OCI-LY1 (cell line): ENCODE measurements at regions not wholly inside any gene's neighbourhood (a gene's known extent, or its start where the extent isn't known, plus 50 kb on each side); places are given as distances from the start of the nearest gene placed in this dataset.

Source experiments
- H2AFZ ChIP-seq: fragments of 200-600 bp; sonication (generic), shearing (Covaris generic); 2 replicates; pipeline ENCODE4 v1.6.0; 2014; ENCODE audit warnings: antibody characterized with exemption, mild to moderate bottlenecking, low read length
- H3F3A ChIP-seq: fragments of 200-600 bp; sonication (generic), shearing (Covaris generic); 2 replicates; pipeline ENCODE4 v1.6.0; 2014; ENCODE audit warnings: mild to moderate bottlenecking, antibody characterized with exemption, low read length, moderate library complexity; ENCODE audit not compliant: insufficient read depth
- H3K27ac ChIP-seq: fragments of 200-600 bp; sonication (generic); 2 replicates; pipeline ENCODE4 v1.5.1; 2014; ENCODE audit warnings: low read length, mixed run types, mild to moderate bottlenecking, low read depth; ENCODE audit not compliant: poor library complexity, severe bottlenecking
- H3K27me3 ChIP-seq: fragments of 200-600 bp; sonication (generic); 2 replicates; pipeline ENCODE4 v1.6.0; 2014; ENCODE audit warnings: antibody characterized with exemption, mild to moderate bottlenecking, low read length, moderate library complexity; ENCODE audit not compliant: insufficient read depth
- H3K36me3 ChIP-seq: fragments of 200-600 bp; sonication (generic); 2 replicates; pipeline ENCODE4 v1.6.1; 2014; ENCODE audit warnings: mild to moderate bottlenecking, antibody characterized with exemption, low read length, moderate library complexity, mixed read lengths; ENCODE audit not compliant: insufficient read depth
- H3K4me1 ChIP-seq: fragments of 200-600 bp; sonication (generic); 2 replicates; pipeline ENCODE4 v1.5.1; 2014; ENCODE audit warnings: mild to moderate bottlenecking, low read length, moderate library complexity; ENCODE audit not compliant: insufficient read depth, severe bottlenecking
- H3K4me2 ChIP-seq: fragments of 200-600 bp; sonication (generic), shearing (Covaris generic); 2 replicates; pipeline ENCODE4 v1.6.1; 2014; ENCODE audit warnings: low read length
- H3K4me3 ChIP-seq: fragments of 200-600 bp; sonication (generic); 2 replicates; pipeline ENCODE4 v1.5.1; 2014; ENCODE audit warnings: low read length, low read depth, mild to moderate bottlenecking, mixed read lengths; ENCODE audit not compliant: poor library complexity, severe bottlenecking
- H3K79me2 ChIP-seq: fragments of 200-600 bp; shearing (Covaris generic); 2 replicates; pipeline ENCODE4 v1.6.1; 2016; ENCODE audit warnings: mixed run types, low read length, mixed read lengths; ENCODE audit not compliant: insufficient read depth
- H3K9ac ChIP-seq: fragments of 200-600 bp; sonication (generic), shearing (Covaris generic); 2 replicates; pipeline ENCODE4 v1.6.1; 2014; ENCODE audit warnings: mild to moderate bottlenecking, low read length, mixed read lengths
- H3K9me2 ChIP-seq: fragments of 200-600 bp; sonication (generic), shearing (Covaris generic); 2 replicates; pipeline ENCODE4 v1.6.1; 2014; ENCODE audit warnings: low read depth, mild to moderate bottlenecking, low read length, mixed read lengths
- H3K9me3 ChIP-seq: fragments of 200-600 bp; shearing (Covaris generic); 2 replicates; pipeline ENCODE4 v1.6.1; 2014; ENCODE audit warnings: low read length, mixed read lengths
- H4K20me1 ChIP-seq: fragments of 200-600 bp; sonication (generic), shearing (Covaris generic); 2 replicates; pipeline ENCODE4 v1.6.0; 2016; ENCODE audit warnings: mild to moderate bottlenecking, low read length; ENCODE audit not compliant: insufficient read depth
- EZH2 ChIP-seq: fragments of 200-600 bp; sonication (generic), shearing (Covaris generic); IDR thresholded peaks from 2 replicates; pipeline ENCODE4 v1.8.0; 2017; ENCODE audit warnings: borderline replicate concordance, mixed run types, mild to moderate bottlenecking, antibody characterized with exemption, low read length, moderate library complexity, mixed read lengths
- TF ChIP-seq, protein P1 (sequence below): fragments of 200-600 bp; sonication (generic), shearing (Covaris generic); IDR thresholded peaks from 2 replicates; pipeline ENCODE4 v1.5.1; 2017; ENCODE audit warnings: mild to moderate bottlenecking, antibody characterized with exemption, low read length, moderate library complexity, mixed read lengths

DNA sequence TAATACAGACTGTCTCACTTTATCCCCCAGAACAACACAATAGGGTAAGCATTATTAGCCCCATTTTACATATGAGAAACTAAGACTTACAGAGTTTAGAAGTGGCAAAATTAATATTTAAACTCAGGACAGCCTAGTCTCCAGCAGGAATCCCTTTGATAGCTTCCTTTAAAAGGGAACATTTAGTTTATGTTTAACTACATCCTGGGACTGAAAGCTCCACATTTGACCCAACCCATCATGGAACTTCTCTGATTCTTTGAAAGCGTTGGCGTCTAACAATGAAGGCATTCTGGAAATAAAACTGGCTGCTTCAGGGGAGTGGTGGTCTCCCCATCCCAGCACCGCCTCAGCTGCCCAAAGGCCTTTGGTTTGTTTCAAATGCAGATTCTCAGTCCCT, 250.6 kb upstream of the NFIA start:
- Histone ChIP-seq H3K79me2 (no peaks in the 10 kb centered on the region), H3K9ac (no peak overlapping the region), H3K36me3 (no peaks in the 10 kb centered on the region), H3K4me2 (no peak overlapping the region), H3F3A (no peaks in the 10 kb centered on the region), H2AFZ (no peak overlapping the region), H3K27ac (no peak overlapping the region), H3K27me3 (no peaks in the 10 kb centered on the region), H3K9me2 (no peaks in the 10 kb centered on the region), H3K4me1 (no peaks in the 10 kb centered on the region), H3K9me3 (no peaks in the 10 kb centered on the region), H4K20me1 (no peaks in the 10 kb centered on the region), H3K4me3 (no peak overlapping the region)
- TF ChIP-seq, protein P1, sequence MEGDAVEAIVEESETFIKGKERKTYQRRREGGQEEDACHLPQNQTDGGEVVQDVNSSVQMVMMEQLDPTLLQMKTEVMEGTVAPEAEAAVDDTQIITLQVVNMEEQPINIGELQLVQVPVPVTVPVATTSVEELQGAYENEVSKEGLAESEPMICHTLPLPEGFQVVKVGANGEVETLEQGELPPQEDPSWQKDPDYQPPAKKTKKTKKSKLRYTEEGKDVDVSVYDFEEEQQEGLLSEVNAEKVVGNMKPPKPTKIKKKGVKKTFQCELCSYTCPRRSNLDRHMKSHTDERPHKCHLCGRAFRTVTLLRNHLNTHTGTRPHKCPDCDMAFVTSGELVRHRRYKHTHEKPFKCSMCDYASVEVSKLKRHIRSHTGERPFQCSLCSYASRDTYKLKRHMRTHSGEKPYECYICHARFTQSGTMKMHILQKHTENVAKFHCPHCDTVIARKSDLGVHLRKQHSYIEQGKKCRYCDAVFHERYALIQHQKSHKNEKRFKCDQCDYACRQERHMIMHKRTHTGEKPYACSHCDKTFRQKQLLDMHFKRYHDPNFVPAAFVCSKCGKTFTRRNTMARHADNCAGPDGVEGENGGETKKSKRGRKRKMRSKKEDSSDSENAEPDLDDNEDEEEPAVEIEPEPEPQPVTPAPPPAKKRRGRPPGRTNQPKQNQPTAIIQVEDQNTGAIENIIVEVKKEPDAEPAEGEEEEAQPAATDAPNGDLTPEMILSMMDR, result no peak
- TF ChIP-seq EZH2, result no peak

DNA sequence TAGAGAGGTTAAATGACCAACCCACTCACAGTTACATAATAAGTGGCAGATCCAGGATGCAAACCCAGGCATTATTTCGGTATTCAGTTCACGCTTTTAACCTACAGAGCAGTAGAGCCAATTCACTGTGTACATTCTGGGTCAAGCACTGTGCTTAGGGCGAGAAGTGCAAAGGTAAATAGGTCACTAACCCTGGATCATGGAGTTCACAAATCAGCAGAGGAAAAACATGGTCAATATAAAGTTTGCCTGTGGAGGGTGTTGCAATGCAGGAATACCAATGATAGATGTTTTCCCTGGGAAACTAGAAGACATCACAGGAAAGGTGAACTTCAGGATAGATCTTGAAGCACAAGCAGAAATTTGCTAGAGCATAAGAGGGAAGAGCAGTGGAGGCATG, 253.4 kb upstream of the NFIA start:
- H3K9me2 ChIP-seq, result no peaks in the 10 kb centered on the region
- no peaks in the 10 kb centered on the region for H3K9me3 ChIP-seq
- H3K27ac ChIP-seq, result no peak overlapping the region
- H3K9ac ChIP-seq, result no peak overlapping the region
- H3K4me1 ChIP-seq, result no peaks in the 10 kb centered on the region
- H3K4me3 ChIP-seq, result no peak overlapping the region
- TF ChIP-seq, protein P1, result no peak
- no peak for TF ChIP-seq EZH2
- H3K4me2 ChIP-seq, result no peak overlapping the region
- H3K79me2 ChIP-seq, result no peaks in the 10 kb centered on the region
- no peaks in the 10 kb centered on the region for H4K20me1 ChIP-seq
- H3K36me3 ChIP-seq, result no peaks in the 10 kb centered on the region
- no peak overlapping the region for H2AFZ ChIP-seq
- H3K27me3 ChIP-seq, result no peaks in the 10 kb centered on the region
- H3F3A ChIP-seq, result no peaks in the 10 kb centered on the region

DNA sequence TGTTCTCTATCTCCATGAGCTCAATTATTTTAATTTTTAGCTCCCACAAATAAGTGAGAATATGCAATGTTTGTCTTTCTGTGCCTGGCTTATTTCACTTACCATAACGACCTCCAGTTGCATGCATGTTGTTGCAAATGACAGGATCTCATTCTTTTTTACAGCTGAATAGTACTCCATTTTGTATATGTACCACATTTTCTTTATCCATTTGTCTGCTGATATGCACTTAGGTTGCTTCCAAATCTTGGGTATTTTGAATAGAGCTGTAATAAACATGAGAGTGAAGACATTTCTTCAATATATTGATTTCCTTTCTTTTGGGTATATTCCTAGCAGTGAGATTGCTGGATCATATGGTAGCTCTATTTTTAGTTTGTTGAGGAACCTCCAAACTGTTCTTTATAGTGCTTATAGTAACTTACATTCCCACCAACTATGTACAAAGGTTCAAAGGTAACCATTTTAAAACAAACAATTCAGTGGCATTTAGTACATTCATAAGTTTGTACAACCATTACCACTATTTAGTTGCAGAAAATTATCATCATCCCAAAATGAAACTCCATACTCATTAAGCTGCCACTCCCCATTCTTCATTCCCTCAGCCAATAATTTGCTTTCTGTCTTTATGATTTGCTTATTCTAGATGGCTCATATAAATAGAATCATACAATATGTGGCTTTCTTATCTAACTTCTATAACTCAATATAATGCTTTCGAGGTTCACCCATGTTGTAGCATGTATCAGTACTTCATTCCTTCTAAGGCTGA, 255.9 kb upstream of the NFIA start:
- no peaks in the 10 kb centered on the region for H3K36me3 ChIP-seq
- H3K27ac ChIP-seq, result no peak overlapping the region
- no peak overlapping the region for H3K4me2 ChIP-seq
- H3K27me3 ChIP-seq, result no peaks in the 10 kb centered on the region
- H4K20me1 ChIP-seq, result no peaks in the 10 kb centered on the region
- H3K9me2 ChIP-seq, result no peaks in the 10 kb centered on the region
- no peak overlapping the region for H3K4me3 ChIP-seq
- no peak overlapping the region for H2AFZ ChIP-seq
- H3K79me2 ChIP-seq, result no peaks in the 10 kb centered on the region
- no peaks in the 10 kb centered on the region for H3K9me3 ChIP-seq
- H3K4me1 ChIP-seq, result no peaks in the 10 kb centered on the region
- no peak for TF ChIP-seq EZH2
- TF ChIP-seq, protein P1, result no peak
- no peak overlapping the region for H3K9ac ChIP-seq
- no peaks in the 10 kb centered on the region for H3F3A ChIP-seq
